Transverse colon (tissue), 4 donors: ENCODE measurements at regions not wholly inside any gene's neighbourhood (a gene's known extent, or its start where the extent isn't known, plus 50 kb on each side); places are given as distances from the start of the nearest gene placed in this dataset.

Experiments used
- DNase-seq: peaks from one replicate; pipeline ENCODE4 v3.0.0-alpha.2; 2019
- H3K27ac ChIP-seq, 4 donors: fragments of 200-600 bp; sonication (generic); 2 replicates each; pipeline ENCODE4 v1.5.1; 2016 to 2018; ENCODE audit warnings: inconsistent platforms in 4 of 4
- H3K27me3 ChIP-seq: fragments of 200-600 bp; sonication (generic); 2 replicates; pipeline ENCODE4 v1.5.1; 2017; ENCODE audit warnings: inconsistent platforms
- H3K36me3 ChIP-seq, 4 donors: fragments of 200-600 bp; sonication (generic); 2 replicates each; pipeline ENCODE4 v1.5.1; 2017 to 2019; ENCODE audit warnings: inconsistent platforms in 4 of 4
- H3K4me1 ChIP-seq, 4 donors: fragments of 200-600 bp; sonication (generic); 2 replicates each; pipeline ENCODE4 v1.5.1; 2017 to 2020; ENCODE audit warnings: inconsistent platforms in 4 of 4
- H3K4me3 ChIP-seq, 4 donors: fragments of 200-600 bp; sonication (generic); 1 replicate in 1 of 4; 2 replicates in 3 of 4; pipeline versions ENCODE4 v1.5.1 to v1.6.1; 2017 to 2019; ENCODE audit warnings: inconsistent platforms in 4 of 4
- H3K9me3 ChIP-seq, 2 donors: fragments of 200-600 bp; sonication (generic); 2 replicates each; pipeline ENCODE4 v1.5.1; 2017 to 2019; ENCODE audit warnings: inconsistent platforms in 2 of 2
- EP300 ChIP-seq: sonication (generic); formaldehyde crosslinking; IDR thresholded peaks from one replicate; pipeline ENCODE4 v1.6.1; 2017; ENCODE audit warnings: antibody characterized with exemption, low read depth
- POLR2A ChIP-seq: fragments of 450-650 bp; IDR thresholded peaks from one replicate; pipeline ENCODE4 v1.6.1; 2016; ENCODE audit warnings: antibody characterized with exemption, mild to moderate bottlenecking, moderate library complexity
- POLR2AphosphoS5 ChIP-seq, 3 donors: sonication (generic); formaldehyde crosslinking; IDR thresholded peaks; one replicate each; pipeline ENCODE4 v1.6.1; 2016; ENCODE audit warnings: antibody characterized with exemption in 3 of 3
- WGBS, 2 donors: methylation state at CpG; one replicate each; pipeline ENCODE4 v1.1.5; 2018; ENCODE audit warnings: low coverage in 1 of 2; 5-methylcytosine and 5-hydroxymethylcytosine counted together
- in situ Hi-C, 4 donors: fragments of 200-750 bp; cut with MboI; loops; one replicate each; pipeline versions ENCODE4 v1.15.0 to v1.15.1; 2017; ENCODE audit warnings: low sequenced_read_pairs in 3 of 4, low pct_ligation_motif_present in 1 of 4, low pct_unique_long_range_greater_than_20kb in 1 of 4
- intact Hi-C: fragments of 100-400 bp; cut with DNase I; formaldehyde crosslinking; loops from one replicate; pipeline ENCODE4 v1.15.1; 2023; ENCODE audit warnings: low total_unique reads
- TF ChIP-seq, protein P1 (sequence below), 5 experiments: fragments of 200-600 bp in 3 of 5; fragments of 450-650 bp in 2 of 5; sonication (generic) in 3 of 5; IDR thresholded peaks; 1 replicate in 2 of 5; 2 replicates in 3 of 5; pipeline ENCODE4 v1.5.1; 2016 to 2017; ENCODE audit warnings: antibody characterized with exemption in 5 of 5, inconsistent platforms in 3 of 5, mild to moderate bottlenecking in 2 of 5, moderate library complexity in 1 of 5

DNA sequence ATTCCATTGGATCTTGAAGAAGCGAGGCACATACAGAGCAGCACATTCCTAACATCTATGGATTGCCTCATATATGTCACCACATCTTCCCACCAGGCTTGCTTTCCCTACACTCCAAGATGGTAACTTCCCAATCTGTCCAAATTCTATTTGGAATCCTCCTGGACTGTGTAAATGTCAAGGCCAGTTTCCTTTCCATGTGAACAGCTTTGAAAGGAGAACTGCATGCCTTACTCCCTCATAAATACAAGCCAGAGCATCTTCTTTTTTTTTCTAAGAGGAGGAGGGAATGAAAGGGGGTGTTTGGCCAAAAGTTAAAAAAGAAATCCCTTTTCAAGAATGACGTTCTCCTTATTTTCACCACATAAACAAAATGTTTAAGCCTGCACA lies 103.8 kb upstream of the OSR1 start:
- no peaks in the 10 kb centered on the region for H3K36me3 ChIP-seq
- no peaks in the 10 kb centered on the region for H3K4me1 ChIP-seq
- DNase-seq = no peak
- 50 to 62% methylated on average over 1 to 2 of the region's 2 CpGs for WGBS, 2 donors
- intact Hi-C loops (no loop called here), in situ Hi-C loops (no loop called here)
- no peaks in the 10 kb centered on the region for H3K9me3 ChIP-seq
- H3K27me3 ChIP-seq = no peaks in the 10 kb centered on the region
- TF ChIP-seq EP300 = no peak
- TF ChIP-seq POLR2AphosphoS5 (IDR thresholded peaks at IDR 0.05) = peak in 1 of 3 donors; percentile 30
- H3K4me3 ChIP-seq = no peak overlapping the region
- H3K27ac ChIP-seq = peak overlapping the region in 1 of 4 donors; percentile 55

GRCh38 chr2:19461504-19462255 lies 103.3 kb upstream of the OSR1 start:
- intact Hi-C loops = no loop called here
- WGBS, 2 donors = 56 to 68% methylated on average over 5 of the region's 5 CpGs
- in situ Hi-C loops = no loop called here

GRCh38 chr2:19460761-19461160 lies 102.3 kb upstream of the OSR1 start:
- 60 to 83% methylated on average over 1 to 5 of the region's 5 CpGs for WGBS, 2 donors
- in situ Hi-C loops (no loop called here), intact Hi-C loops (no loop called here)
- no peaks in the 10 kb centered on the region for H3K9me3 ChIP-seq
- H3K4me1 ChIP-seq = no peaks in the 10 kb centered on the region
- H3K27me3 ChIP-seq = no peaks in the 10 kb centered on the region
- DNase-seq = no peak
- H3K27ac ChIP-seq = no peak overlapping the region
- no peaks in the 10 kb centered on the region for H3K36me3 ChIP-seq
- TF ChIP-seq POLR2AphosphoS5 (IDR thresholded peaks at IDR 0.05) (no peak), POLR2A (no peak), EP300 (no peak)
- TF ChIP-seq, protein P1, sequence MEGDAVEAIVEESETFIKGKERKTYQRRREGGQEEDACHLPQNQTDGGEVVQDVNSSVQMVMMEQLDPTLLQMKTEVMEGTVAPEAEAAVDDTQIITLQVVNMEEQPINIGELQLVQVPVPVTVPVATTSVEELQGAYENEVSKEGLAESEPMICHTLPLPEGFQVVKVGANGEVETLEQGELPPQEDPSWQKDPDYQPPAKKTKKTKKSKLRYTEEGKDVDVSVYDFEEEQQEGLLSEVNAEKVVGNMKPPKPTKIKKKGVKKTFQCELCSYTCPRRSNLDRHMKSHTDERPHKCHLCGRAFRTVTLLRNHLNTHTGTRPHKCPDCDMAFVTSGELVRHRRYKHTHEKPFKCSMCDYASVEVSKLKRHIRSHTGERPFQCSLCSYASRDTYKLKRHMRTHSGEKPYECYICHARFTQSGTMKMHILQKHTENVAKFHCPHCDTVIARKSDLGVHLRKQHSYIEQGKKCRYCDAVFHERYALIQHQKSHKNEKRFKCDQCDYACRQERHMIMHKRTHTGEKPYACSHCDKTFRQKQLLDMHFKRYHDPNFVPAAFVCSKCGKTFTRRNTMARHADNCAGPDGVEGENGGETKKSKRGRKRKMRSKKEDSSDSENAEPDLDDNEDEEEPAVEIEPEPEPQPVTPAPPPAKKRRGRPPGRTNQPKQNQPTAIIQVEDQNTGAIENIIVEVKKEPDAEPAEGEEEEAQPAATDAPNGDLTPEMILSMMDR (IDR thresholded peaks at IDR 0.05) = no peak
- no peak overlapping the region for H3K4me3 ChIP-seq

More at GRCh38 chr2:19461504-19462255, 103.3 kb upstream of the OSR1 start:
- no peak for TF ChIP-seq POLR2AphosphoS5 (IDR thresholded peaks at IDR 0.05)
- TF ChIP-seq, protein P1 (IDR thresholded peaks at IDR 0.05) = no peak
- TF ChIP-seq EP300 = no peak
- no peak for TF ChIP-seq POLR2A
- no peaks in the 10 kb centered on the region for H3K36me3 ChIP-seq
- no peak overlapping the region for H3K4me3 ChIP-seq
- no peaks in the 10 kb centered on the region for H3K27me3 ChIP-seq
- H3K4me1 ChIP-seq = no peaks in the 10 kb centered on the region
- no peak for DNase-seq
- H3K27ac ChIP-seq = peak overlapping the region in 1 of 4 donors; percentile 48
- H3K9me3 ChIP-seq = no peaks in the 10 kb centered on the region

DNA sequence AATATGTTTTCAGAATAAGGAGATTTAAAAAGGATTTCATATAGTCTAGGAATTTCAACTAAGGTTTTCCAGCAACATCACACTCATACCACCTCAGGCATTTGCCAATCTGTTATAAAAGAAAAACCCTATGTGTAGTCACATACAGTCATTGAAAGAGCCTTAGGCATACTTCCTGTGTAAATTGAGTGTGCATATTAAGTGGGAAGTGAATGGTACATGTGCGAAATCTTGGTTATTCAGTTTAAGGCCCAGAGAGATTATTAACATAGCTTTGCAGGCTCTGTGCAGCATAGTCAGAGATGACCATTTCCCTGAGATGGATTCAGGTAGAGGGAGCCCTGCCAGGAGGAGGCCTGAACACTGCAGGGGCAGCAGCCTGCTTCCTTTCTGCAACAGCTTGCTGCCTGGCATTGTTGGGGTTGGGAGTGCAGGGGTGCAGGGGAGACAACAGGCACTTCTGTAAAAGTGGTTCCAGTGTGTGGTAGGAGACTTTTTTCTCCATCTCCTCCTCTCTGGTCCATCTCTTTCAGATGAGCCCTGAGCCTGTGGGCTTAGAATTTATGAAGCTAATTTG lies 100.1 kb upstream of the OSR1 start:
- in situ Hi-C loops = no loop called here
- H3K27ac ChIP-seq = no peak overlapping the region
- no peaks in the 10 kb centered on the region for H3K36me3 ChIP-seq
- DNase-seq = no peak
- no peaks in the 10 kb centered on the region for H3K27me3 ChIP-seq
- no peaks in the 10 kb centered on the region for H3K4me1 ChIP-seq
- intact Hi-C loops = no loop called here
- TF ChIP-seq POLR2A (no peak), POLR2AphosphoS5 (IDR thresholded peaks at IDR 0.05) (no peak), EP300 (no peak)
- TF ChIP-seq, protein P1 (IDR thresholded peaks at IDR 0.05) = no peak
- 89 to 100% methylated on average over 1 of the region's 1 CpG for WGBS, 2 donors
- H3K9me3 ChIP-seq = peaks cover 3 to 6% of the 10 kb centered on the region in 2 donors
- H3K4me3 ChIP-seq = no peak overlapping the region
